ENCODE measurements at regions not wholly inside any gene's neighbourhood (a gene's known extent, or its start where the extent isn't known, plus 50 kb on each side); places are given as distances from the start of the nearest gene placed in this dataset.

DNA sequence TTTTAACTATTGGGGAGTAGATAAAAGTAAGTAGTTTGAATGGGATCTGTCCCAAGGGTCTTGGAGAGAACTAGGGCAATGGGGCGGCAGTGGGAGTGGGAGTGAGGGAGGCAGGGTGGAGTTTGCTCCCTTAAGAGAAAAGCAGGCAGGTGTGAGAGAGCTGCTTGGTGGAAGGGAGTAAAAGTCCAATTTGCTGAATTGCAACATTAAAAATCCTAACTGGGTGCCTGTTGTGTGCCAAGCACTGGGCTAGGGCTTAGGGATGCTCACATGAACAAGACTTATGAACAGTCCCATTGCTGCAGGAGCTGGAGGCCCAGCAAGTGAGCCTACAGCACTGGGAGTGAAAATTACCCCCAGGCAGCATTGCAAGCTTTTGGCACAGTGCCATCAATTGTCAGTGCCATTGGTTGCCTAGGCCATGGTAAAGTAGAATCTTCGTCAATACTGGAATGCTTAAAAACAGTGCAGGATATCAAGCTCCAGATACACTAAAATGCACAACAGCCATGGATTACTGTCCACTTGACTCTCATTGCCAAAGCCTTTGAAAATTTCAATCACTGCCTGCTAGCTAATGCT is 277.7 kb upstream of the JARID2 start:
- Histone ChIP-seq H2AFZ (no peak overlapping the region), H3F3A (ENCODE audit: insufficient read depth, low read depth) (no peaks in the 10 kb centered on the region), H4K20me1 (ENCODE audit: insufficient read depth) (no peaks in the 10 kb centered on the region), H3K36me3 (ENCODE audit: low read depth) (no peaks in the 10 kb centered on the region), H3K27me3 (ENCODE audit: insufficient read depth, low read depth) (no peaks in the 10 kb centered on the region), H3K4me1 (replicated peaks; ENCODE audit: insufficient read depth) (no peaks in the 10 kb centered on the region), H3K9me2 (ENCODE audit: insufficient read depth) (no peaks in the 10 kb centered on the region), H3K79me2 (ENCODE audit: low read depth) (no peaks in the 10 kb centered on the region), H3K9me3 (ENCODE audit: insufficient read depth, low read depth) (no peaks in the 10 kb centered on the region), H3K27ac (no peak overlapping the region), H3K4me3 (no peak overlapping the region), H3K4me2 (no peak overlapping the region)
- no TSS peak for BruUV-seq (replicated peaks)
- no peak for DNase-seq
- intact Hi-C loops (cut with micrococcal nuclease; ENCODE audit: unreplicated experiment): no loop called here
- ChIA-PET POLR2A (ENCODE audit: unreplicated experiment) (no interaction called here), CTCF (interaction anchor here (0.5 kb wide), 1 partner anchor 27 kb away, joined by 3 read pairs; no protein-coding TSS in a partner anchor)
- TF ChIP-seq, protein P1, sequence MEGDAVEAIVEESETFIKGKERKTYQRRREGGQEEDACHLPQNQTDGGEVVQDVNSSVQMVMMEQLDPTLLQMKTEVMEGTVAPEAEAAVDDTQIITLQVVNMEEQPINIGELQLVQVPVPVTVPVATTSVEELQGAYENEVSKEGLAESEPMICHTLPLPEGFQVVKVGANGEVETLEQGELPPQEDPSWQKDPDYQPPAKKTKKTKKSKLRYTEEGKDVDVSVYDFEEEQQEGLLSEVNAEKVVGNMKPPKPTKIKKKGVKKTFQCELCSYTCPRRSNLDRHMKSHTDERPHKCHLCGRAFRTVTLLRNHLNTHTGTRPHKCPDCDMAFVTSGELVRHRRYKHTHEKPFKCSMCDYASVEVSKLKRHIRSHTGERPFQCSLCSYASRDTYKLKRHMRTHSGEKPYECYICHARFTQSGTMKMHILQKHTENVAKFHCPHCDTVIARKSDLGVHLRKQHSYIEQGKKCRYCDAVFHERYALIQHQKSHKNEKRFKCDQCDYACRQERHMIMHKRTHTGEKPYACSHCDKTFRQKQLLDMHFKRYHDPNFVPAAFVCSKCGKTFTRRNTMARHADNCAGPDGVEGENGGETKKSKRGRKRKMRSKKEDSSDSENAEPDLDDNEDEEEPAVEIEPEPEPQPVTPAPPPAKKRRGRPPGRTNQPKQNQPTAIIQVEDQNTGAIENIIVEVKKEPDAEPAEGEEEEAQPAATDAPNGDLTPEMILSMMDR (conservative IDR thresholded peaks at IDR 0.05): no peak
- TF ChIP-seq EZH2 (IDR thresholded peaks at IDR 0.05; ENCODE audit: low read depth): no peak

DNA sequence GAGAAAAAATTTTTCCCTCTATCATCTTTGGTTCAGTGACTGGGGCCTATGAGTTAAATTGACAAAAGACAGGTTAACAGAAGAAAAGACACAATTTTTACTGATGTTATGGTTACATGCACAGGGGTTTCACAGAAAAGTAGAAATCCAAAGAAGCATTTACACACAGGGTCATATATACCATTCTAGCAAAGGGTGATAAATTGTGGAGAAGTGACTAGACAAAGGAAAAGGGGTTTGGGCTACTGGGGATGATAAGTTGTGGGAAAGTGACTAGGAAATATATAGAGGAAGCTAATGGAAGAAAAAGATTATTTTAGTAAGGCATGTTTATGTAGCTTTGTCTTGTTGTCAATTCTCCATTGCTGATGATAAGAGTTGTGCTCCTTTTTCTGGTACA is 276.7 kb upstream of the JARID2 start:
- ChIA-PET CTCF (no interaction called here), POLR2A (ENCODE audit: unreplicated experiment) (no interaction called here)
- intact Hi-C loops (cut with micrococcal nuclease; ENCODE audit: unreplicated experiment): no loop called here
- Histone ChIP-seq H4K20me1 (ENCODE audit: insufficient read depth) (no peaks in the 10 kb centered on the region), H3K4me2 (no peak overlapping the region), H3K79me2 (ENCODE audit: low read depth) (no peaks in the 10 kb centered on the region), H3K36me3 (ENCODE audit: low read depth) (no peaks in the 10 kb centered on the region), H3K9me3 (ENCODE audit: insufficient read depth, low read depth) (no peaks in the 10 kb centered on the region), H3K4me3 (no peak overlapping the region), H3K27me3 (ENCODE audit: insufficient read depth, low read depth) (no peaks in the 10 kb centered on the region), H3K9me2 (ENCODE audit: insufficient read depth) (no peaks in the 10 kb centered on the region), H2AFZ (no peak overlapping the region), H3K4me1 (replicated peaks; ENCODE audit: insufficient read depth) (no peaks in the 10 kb centered on the region), H3F3A (ENCODE audit: insufficient read depth, low read depth) (no peaks in the 10 kb centered on the region), H3K27ac (no peak overlapping the region)
- DNase-seq: no peak
- no TSS peak for BruUV-seq (replicated peaks)
- TF ChIP-seq, protein P1 (conservative IDR thresholded peaks at IDR 0.05): no peak
- TF ChIP-seq EZH2 (IDR thresholded peaks at IDR 0.05; ENCODE audit: low read depth): no peak

DNA sequence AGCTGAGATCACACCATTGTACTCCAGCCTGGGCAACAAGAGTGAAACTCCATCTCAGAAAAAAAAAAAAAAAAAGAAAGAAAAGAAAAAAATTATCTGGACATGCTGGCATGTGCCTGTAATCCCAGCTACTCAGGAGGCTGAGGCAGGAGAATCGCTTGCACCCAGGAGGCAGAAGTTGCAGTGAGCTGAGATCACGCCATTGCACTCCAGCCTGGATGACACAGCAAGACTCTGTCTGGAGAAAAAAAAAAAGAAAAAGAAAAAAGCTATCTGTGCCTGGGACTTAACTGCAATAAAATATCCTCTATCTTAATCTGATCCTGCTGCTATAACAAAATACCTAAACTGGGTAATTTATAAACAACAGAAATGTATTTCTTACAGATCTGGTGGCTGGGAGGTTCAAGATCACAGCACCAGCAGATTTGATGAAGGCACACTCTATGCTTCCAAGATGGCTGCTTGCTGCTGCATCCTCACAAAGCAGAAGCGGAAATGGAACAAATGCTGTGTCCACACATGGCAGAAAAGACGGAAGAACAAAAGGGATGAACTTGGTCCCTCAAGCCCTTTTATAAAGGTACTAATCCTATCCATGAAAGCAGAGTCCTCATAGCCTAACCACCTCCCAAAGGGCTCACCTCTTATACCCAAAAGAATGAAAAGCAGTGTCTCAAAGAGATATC is 273.3 kb upstream of the JARID2 start:
- H3K9me3 ChIP-seq (ENCODE audit: insufficient read depth, low read depth): no peaks in the 10 kb centered on the region
- BruUV-seq (replicated peaks): no TSS peak
- H3K4me1 ChIP-seq (replicated peaks; ENCODE audit: insufficient read depth): no peaks in the 10 kb centered on the region
- POLR2A ChIA-PET (ENCODE audit: unreplicated experiment): interaction anchor here (0.7 kb wide), 1 partner anchor 22 kb away, joined by 12 read pairs; no protein-coding TSS in a partner anchor
- H3K36me3 ChIP-seq (ENCODE audit: low read depth): no peaks in the 10 kb centered on the region
- no peak overlapping the region for H3K4me3 ChIP-seq
- no peaks in the 10 kb centered on the region for H3F3A ChIP-seq (ENCODE audit: insufficient read depth, low read depth)
- H3K79me2 ChIP-seq (ENCODE audit: low read depth): no peaks in the 10 kb centered on the region
- DNase-seq: no peak
- intact Hi-C loops (cut with micrococcal nuclease; ENCODE audit: unreplicated experiment): no loop called here
- TF ChIP-seq EZH2 (IDR thresholded peaks at IDR 0.05; ENCODE audit: low read depth): no peak
- TF ChIP-seq, protein P1 (conservative IDR thresholded peaks at IDR 0.05): no peak
- no peak overlapping the region for H3K27ac ChIP-seq
- H3K9me2 ChIP-seq (ENCODE audit: insufficient read depth): no peaks in the 10 kb centered on the region
- no peak overlapping the region for H3K4me2 ChIP-seq
- H2AFZ ChIP-seq: no peak overlapping the region
- H3K27me3 ChIP-seq (ENCODE audit: insufficient read depth, low read depth): no peaks in the 10 kb centered on the region
- CTCF ChIA-PET: no interaction called here
- no peaks in the 10 kb centered on the region for H4K20me1 ChIP-seq (ENCODE audit: insufficient read depth)
